ENCODE measurements at regions not wholly inside any gene's neighbourhood (a gene's known extent, or its start where the extent isn't known, plus 50 kb on each side); places are given as distances from the start of the nearest gene placed in this dataset.

GRCh38 chr6:19547507-19547906 is 289.7 kb upstream of the ID4 start (continued):
- TF ChIP-seq, protein P1, sequence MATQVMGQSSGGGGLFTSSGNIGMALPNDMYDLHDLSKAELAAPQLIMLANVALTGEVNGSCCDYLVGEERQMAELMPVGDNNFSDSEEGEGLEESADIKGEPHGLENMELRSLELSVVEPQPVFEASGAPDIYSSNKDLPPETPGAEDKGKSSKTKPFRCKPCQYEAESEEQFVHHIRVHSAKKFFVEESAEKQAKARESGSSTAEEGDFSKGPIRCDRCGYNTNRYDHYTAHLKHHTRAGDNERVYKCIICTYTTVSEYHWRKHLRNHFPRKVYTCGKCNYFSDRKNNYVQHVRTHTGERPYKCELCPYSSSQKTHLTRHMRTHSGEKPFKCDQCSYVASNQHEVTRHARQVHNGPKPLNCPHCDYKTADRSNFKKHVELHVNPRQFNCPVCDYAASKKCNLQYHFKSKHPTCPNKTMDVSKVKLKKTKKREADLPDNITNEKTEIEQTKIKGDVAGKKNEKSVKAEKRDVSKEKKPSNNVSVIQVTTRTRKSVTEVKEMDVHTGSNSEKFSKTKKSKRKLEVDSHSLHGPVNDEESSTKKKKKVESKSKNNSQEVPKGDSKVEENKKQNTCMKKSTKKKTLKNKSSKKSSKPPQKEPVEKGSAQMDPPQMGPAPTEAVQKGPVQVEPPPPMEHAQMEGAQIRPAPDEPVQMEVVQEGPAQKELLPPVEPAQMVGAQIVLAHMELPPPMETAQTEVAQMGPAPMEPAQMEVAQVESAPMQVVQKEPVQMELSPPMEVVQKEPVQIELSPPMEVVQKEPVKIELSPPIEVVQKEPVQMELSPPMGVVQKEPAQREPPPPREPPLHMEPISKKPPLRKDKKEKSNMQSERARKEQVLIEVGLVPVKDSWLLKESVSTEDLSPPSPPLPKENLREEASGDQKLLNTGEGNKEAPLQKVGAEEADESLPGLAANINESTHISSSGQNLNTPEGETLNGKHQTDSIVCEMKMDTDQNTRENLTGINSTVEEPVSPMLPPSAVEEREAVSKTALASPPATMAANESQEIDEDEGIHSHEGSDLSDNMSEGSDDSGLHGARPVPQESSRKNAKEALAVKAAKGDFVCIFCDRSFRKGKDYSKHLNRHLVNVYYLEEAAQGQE (IDR thresholded peaks at IDR 0.05; ENCODE audit: low read depth, low read length), result no peak
- TF ChIP-seq TAF1 (IDR thresholded peaks at IDR 0.05; ENCODE audit: borderline replicate concordance, low read depth, low read length), result no peak
- TF ChIP-seq NFIC (IDR thresholded peaks at IDR 0.05; ENCODE audit: borderline replicate concordance), result no peak
- TF ChIP-seq YY1 (IDR thresholded peaks at IDR 0.05; ENCODE audit: low read depth), result no peak
- TF ChIP-seq USF1 (IDR thresholded peaks at IDR 0.05; ENCODE audit: borderline replicate concordance, low read depth), result no peak
- no peak for TF ChIP-seq RAD21 (IDR thresholded peaks at IDR 0.05; ENCODE audit: low read length)
- no peak for TF ChIP-seq EZH2phosphoT487 (IDR thresholded peaks at IDR 0.05; ENCODE audit: borderline replicate concordance, low read depth)

- Histone ChIP-seq H3K9me3 (no peaks in the 10 kb centered on the region), H4K20me1 (ENCODE audit: insufficient read depth) (no peaks in the 10 kb centered on the region), H3K27ac (ENCODE audit: low read depth in 2 of 2, low read length in 1 of 2) (no peak overlapping the region), H3K9ac (no peak overlapping the region), H3K4me2 (no peak overlapping the region), H3K9me2 (no peaks in the 10 kb centered on the region), H3K4me3 (ENCODE audit: low read depth in 2 of 2, low read length in 1 of 2) (no peak overlapping the region), H3K4me1 (ENCODE audit: control insufficient read depth in 1 of 2, insufficient read depth in 2 of 2, low read depth in 1 of 2, low read length in 1 of 2) (no peaks in the 10 kb centered on the region), H3K27me3 (ENCODE audit: insufficient read depth) (no peaks in the 10 kb centered on the region; the same call in 1 of the 2 replicates), H3F3A (replicated peaks; ENCODE audit: insufficient read depth) (no peaks in the 10 kb centered on the region), H3K79me2 (ENCODE audit: insufficient read depth) (no peaks in the 10 kb centered on the region), H2AFZ (ENCODE audit: low read depth) (no peak overlapping the region), H3K36me3 (replicated peaks in 1 of 2; ENCODE audit: control insufficient read depth in 1 of 2, insufficient read depth in 2 of 2, low read length in 1 of 2) (no peaks in the 10 kb centered on the region)
- POLR2A ChIA-PET, result no interaction called here
- TF ChIP-seq RXRA (IDR thresholded peaks at IDR 0.05; ENCODE audit: borderline replicate concordance, low read depth) (no peak), RAD21 (IDR thresholded peaks at IDR 0.05; ENCODE audit: low read length) (0 out of 2 replicates have a peak, but pooled peaks have one; percentile 16), FOXJ3 (CRISPR knock-in tag; IDR thresholded peaks at IDR 0.05) (no peak), RCOR1 (IDR thresholded peaks at IDR 0.05; ENCODE audit: low read length) (no peak), USF1 (IDR thresholded peaks at IDR 0.05; ENCODE audit: borderline replicate concordance, low read depth) (no peak)
- 25% methylated on average over 4 of the region's 4 CpGs for WGBS (ENCODE audit: low lambda C conversion rate)
- no peak for DNase-seq
- CTCF ChIA-PET, result interaction anchor here (0.6 to 0.9 kb wide), 2 partner anchors 102 to 139 kb away, joined by 3 read pairs; no protein-coding TSS in a partner anchor
Measured at GRCh38 chr6:19549109-19549508, 288.1 kb upstream of the ID4 start.
